Esophagus squamous epithelium (tissue), 4 donors: ENCODE measurements at regions not wholly inside any gene's neighbourhood (a gene's known extent, or its start where the extent isn't known, plus 50 kb on each side); places are given as distances from the start of the nearest gene placed in this dataset.

Experiments
- POLR2A ChIP-seq, 4 donors: fragments of 450-650 bp; IDR thresholded peaks; one replicate each; pipeline ENCODE4 v1.6.1; 2017; ENCODE audit warnings: antibody characterized with exemption in 4 of 4, mild to moderate bottlenecking in 4 of 4, moderate library complexity in 3 of 4
- TF ChIP-seq, protein P1 (sequence below), 6 experiments: fragments of 450-650 bp in 4 of 6; fragments of 200-600 bp in 2 of 6; sonication (generic) in 2 of 6; IDR thresholded peaks; one replicate each; pipeline ENCODE4 v1.5.1; 2016 to 2019; ENCODE audit warnings: antibody characterized with exemption in 6 of 6, mild to moderate bottlenecking in 4 of 6, moderate library complexity in 4 of 6

DNA sequence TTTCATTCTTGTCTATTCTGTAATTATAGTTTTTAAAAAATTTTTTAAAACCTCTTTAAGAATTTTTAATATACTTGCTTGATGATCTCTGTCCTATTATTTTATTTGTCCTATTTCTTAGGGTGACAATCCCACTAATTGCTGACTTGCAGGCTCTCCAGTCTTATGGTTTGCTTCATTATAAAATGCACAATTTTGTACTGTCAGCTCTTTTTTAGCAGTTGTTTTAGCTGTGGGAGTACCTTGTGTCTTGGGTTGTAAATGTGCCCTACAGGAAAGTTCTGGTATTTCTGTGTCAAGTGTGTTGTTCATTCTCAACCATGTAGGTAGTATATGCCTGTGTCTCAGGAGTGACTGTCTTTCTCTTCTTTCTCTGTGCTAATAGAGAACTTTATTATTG lies 118.2 kb upstream of the IL15 start:
- TF ChIP-seq, protein P1, sequence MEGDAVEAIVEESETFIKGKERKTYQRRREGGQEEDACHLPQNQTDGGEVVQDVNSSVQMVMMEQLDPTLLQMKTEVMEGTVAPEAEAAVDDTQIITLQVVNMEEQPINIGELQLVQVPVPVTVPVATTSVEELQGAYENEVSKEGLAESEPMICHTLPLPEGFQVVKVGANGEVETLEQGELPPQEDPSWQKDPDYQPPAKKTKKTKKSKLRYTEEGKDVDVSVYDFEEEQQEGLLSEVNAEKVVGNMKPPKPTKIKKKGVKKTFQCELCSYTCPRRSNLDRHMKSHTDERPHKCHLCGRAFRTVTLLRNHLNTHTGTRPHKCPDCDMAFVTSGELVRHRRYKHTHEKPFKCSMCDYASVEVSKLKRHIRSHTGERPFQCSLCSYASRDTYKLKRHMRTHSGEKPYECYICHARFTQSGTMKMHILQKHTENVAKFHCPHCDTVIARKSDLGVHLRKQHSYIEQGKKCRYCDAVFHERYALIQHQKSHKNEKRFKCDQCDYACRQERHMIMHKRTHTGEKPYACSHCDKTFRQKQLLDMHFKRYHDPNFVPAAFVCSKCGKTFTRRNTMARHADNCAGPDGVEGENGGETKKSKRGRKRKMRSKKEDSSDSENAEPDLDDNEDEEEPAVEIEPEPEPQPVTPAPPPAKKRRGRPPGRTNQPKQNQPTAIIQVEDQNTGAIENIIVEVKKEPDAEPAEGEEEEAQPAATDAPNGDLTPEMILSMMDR (IDR thresholded peaks at IDR 0.05) = no peak
- no peak for TF ChIP-seq POLR2A (IDR thresholded peaks at IDR 0.05)
